T-helper 17 cell (primary cell): ENCODE measurements at regions not wholly inside any gene's neighbourhood (a gene's known extent, or its start where the extent isn't known, plus 50 kb on each side); places are given as distances from the start of the nearest gene placed in this dataset.
"Not testable (repeated sequence)": the region's sequence is repeated elsewhere in the genome, so short reads cannot be mapped to it uniquely, and the experiment has no call there.

Experiments
- ATAC-seq: fragments of 150-1000 bp; cut with Tn5 transposase; 2 replicates; pipeline ENCODE4 v1.10.0; 2021; ENCODE audit warnings: mild to moderate bottlenecking, moderate library complexity
- DNase-seq, 3 donors: peaks; one replicate each; pipeline versions ENCODE4 v3.0.0 to v3.0.0-alpha.2; 2020 to 2021
- H3K9me3 ChIP-seq: one replicate; pipeline ENCODE4 v1.7.0; 2013; ENCODE audit warnings: low read length, mild to moderate bottlenecking; ENCODE audit not compliant: control insufficient read depth, poor library complexity, severe bottlenecking
- H3K27ac Mint-ChIP-seq: one replicate; pipeline ENCODE4 v1.8.0; 2022; ENCODE audit warnings: mild to moderate bottlenecking, moderate library complexity, mixed read lengths
- H3K27me3 Mint-ChIP-seq: one replicate; pipeline ENCODE4 v1.8.0; 2022; ENCODE audit warnings: mixed read lengths
- H3K36me3 Mint-ChIP-seq: one replicate; pipeline ENCODE4 v1.8.0; 2022; ENCODE audit warnings: low read depth, mixed read lengths
- H3K4me1 Mint-ChIP-seq: one replicate; pipeline ENCODE4 v1.8.0; 2022; ENCODE audit warnings: mild to moderate bottlenecking, mixed read lengths
- H3K4me3 Mint-ChIP-seq: one replicate; pipeline ENCODE4 v1.8.0; 2022; ENCODE audit warnings: mild to moderate bottlenecking, moderate library complexity, mixed read lengths

- DNase-seq (no peak), ATAC-seq (no peak)
- H3K27me3 Mint-ChIP-seq = no peaks in the 10 kb centered on the region
- no peaks in the 10 kb centered on the region for H3K9me3 ChIP-seq
- H3K36me3 Mint-ChIP-seq = no peaks in the 10 kb centered on the region
- no peaks in the 10 kb centered on the region for H3K4me1 Mint-ChIP-seq
- H3K4me3 Mint-ChIP-seq = no peak overlapping the region
- H3K27ac Mint-ChIP-seq = no peak overlapping the region
These were observed 313.8 kb upstream of the ADARB2 start for GRCh38 chr10:2051108-2051507.

- no peaks in the 10 kb centered on the region for H3K9me3 ChIP-seq
- ATAC-seq = no peak
- Mint-ChIP-seq H3K36me3 (no peaks in the 10 kb centered on the region), H3K27ac (no peak overlapping the region), H3K4me1 (no peaks in the 10 kb centered on the region), H3K27me3 (no peaks in the 10 kb centered on the region), H3K4me3 (no peak overlapping the region)
- DNase-seq = no peak
These were observed 312.2 kb upstream of the ADARB2 start for GRCh38 chr10:2049560-2049959.

DNA sequence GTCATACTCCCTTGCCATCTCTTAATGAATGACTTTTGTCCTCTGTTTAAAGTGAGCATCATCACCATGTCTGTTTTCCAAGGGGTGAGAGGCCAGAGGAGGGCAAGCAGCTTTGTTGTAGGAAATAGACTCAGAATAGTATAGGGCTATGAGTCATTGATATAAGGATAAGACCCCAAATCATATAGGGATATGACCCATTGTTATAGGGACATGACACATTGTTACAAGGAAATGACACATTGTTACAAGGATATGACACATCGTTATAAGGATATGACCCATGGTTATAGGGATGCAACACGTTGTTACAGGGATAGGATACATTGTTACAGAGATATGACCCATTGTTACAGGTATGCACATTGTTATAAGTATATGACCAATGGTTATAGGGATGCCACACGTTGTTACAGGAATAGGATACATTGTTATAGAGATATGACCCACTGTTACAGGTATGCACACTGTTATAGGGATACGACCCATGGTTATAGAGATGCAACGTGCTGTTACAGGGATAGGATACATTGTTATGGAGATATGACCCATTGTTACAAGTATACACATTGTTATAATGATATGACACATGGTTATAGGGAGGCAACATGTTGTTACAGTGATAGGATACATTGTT lies 311.1 kb upstream of the ADARB2 start:
- ATAC-seq = no peak
- Mint-ChIP-seq H3K36me3 (no peaks in the 10 kb centered on the region), H3K4me3 (no peak overlapping the region), H3K27me3 (peaks cover 4% of the 10 kb centered on the region), H3K27ac (no peak overlapping the region), H3K4me1 (no peaks in the 10 kb centered on the region)
- no peak for DNase-seq
- H3K9me3 ChIP-seq = no peaks in the 10 kb centered on the region

DNA sequence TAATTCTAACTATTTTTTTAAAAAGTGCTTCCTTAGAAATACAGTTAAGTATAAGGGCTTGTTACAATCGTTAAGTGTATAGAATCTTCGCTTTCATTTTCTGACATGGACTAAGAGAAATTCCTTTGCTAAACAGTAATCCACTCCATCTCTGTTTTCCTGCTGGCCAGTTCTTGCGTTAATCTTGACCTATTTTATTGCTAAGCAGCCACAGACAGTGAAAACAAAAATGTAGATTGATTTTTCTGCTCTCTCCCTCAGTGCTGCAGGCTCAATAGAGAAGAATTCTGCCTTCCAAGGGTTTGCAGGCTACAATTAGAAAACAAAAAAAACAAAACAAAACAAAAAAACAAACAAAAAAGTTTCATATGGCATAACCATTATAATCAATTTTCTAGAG lies 310.4 kb upstream of the ADARB2 start:
- Mint-ChIP-seq H3K27me3 (peaks cover 4% of the 10 kb centered on the region), H3K27ac (no peak overlapping the region), H3K4me3 (no peak overlapping the region), H3K36me3 (no peaks in the 10 kb centered on the region), H3K4me1 (no peaks in the 10 kb centered on the region)
- DNase-seq = no peak
- no peaks in the 10 kb centered on the region for H3K9me3 ChIP-seq
- no peak for ATAC-seq

DNA sequence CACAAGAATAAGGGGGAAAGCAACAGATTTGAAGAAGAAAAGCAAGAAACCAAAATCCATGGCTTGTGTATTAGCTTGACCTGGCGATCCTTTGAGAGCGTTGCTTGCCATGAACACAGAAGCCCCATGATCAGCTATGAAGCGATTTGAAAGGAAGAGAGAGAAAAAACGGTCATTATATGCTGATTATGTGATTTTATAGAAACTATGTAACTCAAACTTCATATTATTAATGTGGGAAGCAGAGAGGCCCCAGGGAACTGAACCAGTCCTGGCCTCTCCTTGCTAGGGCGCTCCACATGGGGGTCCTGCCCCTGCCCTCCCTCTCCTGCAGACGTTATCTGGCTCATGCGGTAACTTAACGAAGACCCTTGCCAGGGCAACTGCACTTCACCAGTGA lies 306.1 kb upstream of the ADARB2 start:
- H3K9me3 ChIP-seq = no peaks in the 10 kb centered on the region
- DNase-seq = no peak
- Mint-ChIP-seq H3K4me3 (no peak overlapping the region), H3K36me3 (no peaks in the 10 kb centered on the region), H3K27ac (no peak overlapping the region), H3K4me1 (no peaks in the 10 kb centered on the region), H3K27me3 (peaks cover 4% of the 10 kb centered on the region)
- ATAC-seq = no peak

- no peaks in the 10 kb centered on the region for H3K27me3 Mint-ChIP-seq
- no peak for DNase-seq
- H3K27ac Mint-ChIP-seq = no peak overlapping the region
- ATAC-seq = no peak
- H3K36me3 Mint-ChIP-seq = no peaks in the 10 kb centered on the region
- no peaks in the 10 kb centered on the region for H3K4me1 Mint-ChIP-seq
- H3K4me3 Mint-ChIP-seq = no peak overlapping the region
- no peaks in the 10 kb centered on the region for H3K9me3 ChIP-seq
These were observed 300.7 kb upstream of the ADARB2 start for GRCh38 chr10:2038036-2038435.

DNA sequence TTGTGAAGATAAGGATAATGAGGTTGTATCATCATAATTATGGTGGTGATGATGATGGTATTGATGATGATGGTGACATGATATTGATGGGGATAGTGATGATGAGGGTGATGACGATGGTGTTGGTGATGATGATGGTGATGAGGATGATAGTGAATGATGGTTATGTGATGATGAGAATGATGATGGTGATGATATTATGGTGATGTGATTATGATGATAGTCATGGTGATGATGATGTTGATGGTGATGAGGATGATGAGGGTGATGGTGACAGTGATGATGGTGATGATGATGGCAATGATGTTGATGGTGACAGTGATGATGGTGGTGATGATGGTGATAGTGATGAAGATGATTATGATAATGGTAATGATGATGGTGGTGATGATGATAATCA lies 299.9 kb upstream of the ADARB2 start:
- Mint-ChIP-seq H3K27ac (no peak overlapping the region), H3K36me3 (no peaks in the 10 kb centered on the region), H3K27me3 (no peaks in the 10 kb centered on the region), H3K4me1 (no peaks in the 10 kb centered on the region), H3K4me3 (no peak overlapping the region)
- ATAC-seq (no peak), DNase-seq (no peak)
- no peaks in the 10 kb centered on the region for H3K9me3 ChIP-seq

DNA sequence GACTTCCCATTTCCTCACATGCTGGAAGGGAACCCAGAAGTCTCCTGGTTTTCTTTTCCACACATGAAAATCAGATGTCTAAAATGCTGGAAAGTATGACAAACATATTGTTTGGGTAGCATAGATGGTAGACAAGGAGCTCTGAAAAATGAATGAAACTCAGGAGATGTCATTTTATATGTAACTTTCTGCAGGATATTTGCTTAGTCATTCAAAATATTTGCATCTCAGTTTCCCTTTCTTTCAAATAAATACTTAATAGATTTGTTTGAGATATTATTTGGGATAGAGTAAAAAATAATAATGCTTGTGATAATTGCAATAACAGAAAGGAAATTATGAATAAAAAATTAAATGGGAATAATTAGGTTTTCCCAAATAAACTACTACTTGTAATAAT lies 298.9 kb upstream of the ADARB2 start:
- Mint-ChIP-seq H3K4me1 (no peaks in the 10 kb centered on the region), H3K4me3 (no peak overlapping the region), H3K27me3 (no peaks in the 10 kb centered on the region), H3K36me3 (no peaks in the 10 kb centered on the region), H3K27ac (no peak overlapping the region)
- no peaks in the 10 kb centered on the region for H3K9me3 ChIP-seq
- ATAC-seq = no peak
- no peak for DNase-seq

- no peak for ATAC-seq
- H3K27me3 Mint-ChIP-seq = no peaks in the 10 kb centered on the region
- no peaks in the 10 kb centered on the region for H3K4me1 Mint-ChIP-seq
- H3K27ac Mint-ChIP-seq = no peak overlapping the region
- DNase-seq = no peak
- H3K9me3 ChIP-seq = no peaks in the 10 kb centered on the region
- no peaks in the 10 kb centered on the region for H3K36me3 Mint-ChIP-seq
- no peak overlapping the region for H3K4me3 Mint-ChIP-seq
These were observed 292.7 kb upstream of the ADARB2 start for GRCh38 chr10:2030046-2030445.

DNA sequence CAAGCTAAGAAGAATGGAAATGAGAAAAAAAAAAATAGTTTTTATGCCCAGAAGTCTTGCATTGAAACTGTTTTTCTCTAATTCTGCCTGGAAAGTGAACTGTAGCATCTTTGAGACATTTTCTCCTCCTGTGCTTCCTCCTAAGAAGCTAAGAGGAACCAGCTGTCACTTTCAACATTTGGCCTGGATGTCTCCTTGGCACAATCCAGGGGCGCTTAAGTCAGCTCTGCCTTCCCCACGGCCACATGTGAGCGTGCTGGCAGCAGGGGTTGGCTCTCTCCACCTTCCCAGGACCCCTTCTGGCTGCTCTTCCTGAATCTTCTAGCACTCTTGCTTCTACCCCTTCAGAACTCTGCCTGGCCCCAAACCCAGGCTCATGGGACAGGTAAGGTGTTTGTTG lies 289.6 kb upstream of the ADARB2 start:
- no peak overlapping the region for H3K27ac Mint-ChIP-seq

DNA sequence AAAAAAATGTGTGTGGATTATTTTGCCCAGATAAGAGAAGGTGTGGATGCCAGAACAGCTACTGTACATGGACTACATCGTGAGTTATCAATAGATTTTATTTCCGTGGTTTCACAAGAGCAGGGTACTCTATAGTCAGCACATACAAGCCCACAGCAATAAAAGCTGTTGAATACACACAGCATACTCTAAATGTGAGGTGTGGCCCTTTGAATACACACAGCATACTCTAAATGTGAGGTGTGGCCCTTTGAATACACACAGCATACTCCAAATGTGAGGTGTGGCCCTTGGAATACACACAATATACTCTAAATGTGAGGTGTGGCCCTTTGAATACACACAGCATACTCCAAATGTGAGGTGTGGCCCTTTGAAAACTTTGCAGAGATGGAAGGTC lies 287.4 kb upstream of the ADARB2 start:
- H3K27me3 Mint-ChIP-seq, H3K4me3 Mint-ChIP-seq, H3K9me3 ChIP-seq, H3K36me3 Mint-ChIP-seq, H3K27ac Mint-ChIP-seq, H3K4me1 Mint-ChIP-seq, DNase-seq, ATAC-seq: not testable (repeated sequence)

More for the DNA sequence above, 289.6 kb upstream of the ADARB2 start:
- Mint-ChIP-seq H3K4me1 (no peaks in the 10 kb centered on the region), H3K36me3 (no peaks in the 10 kb centered on the region), H3K4me3 (no peak overlapping the region), H3K27me3 (peaks cover 7% of the 10 kb centered on the region)
- no peaks in the 10 kb centered on the region for H3K9me3 ChIP-seq
- DNase-seq = no peak
- no peak for ATAC-seq

GRCh38 chr10:2023687-2024086 lies 286.4 kb upstream of the ADARB2 start:
- Mint-ChIP-seq H3K4me3 (no peak overlapping the region), H3K27ac (no peak overlapping the region), H3K4me1 (no peaks in the 10 kb centered on the region), H3K36me3 (no peaks in the 10 kb centered on the region), H3K27me3 (peaks cover 7% of the 10 kb centered on the region)
- H3K9me3 ChIP-seq = no peaks in the 10 kb centered on the region
- ATAC-seq (no peak), DNase-seq (no peak)

DNA sequence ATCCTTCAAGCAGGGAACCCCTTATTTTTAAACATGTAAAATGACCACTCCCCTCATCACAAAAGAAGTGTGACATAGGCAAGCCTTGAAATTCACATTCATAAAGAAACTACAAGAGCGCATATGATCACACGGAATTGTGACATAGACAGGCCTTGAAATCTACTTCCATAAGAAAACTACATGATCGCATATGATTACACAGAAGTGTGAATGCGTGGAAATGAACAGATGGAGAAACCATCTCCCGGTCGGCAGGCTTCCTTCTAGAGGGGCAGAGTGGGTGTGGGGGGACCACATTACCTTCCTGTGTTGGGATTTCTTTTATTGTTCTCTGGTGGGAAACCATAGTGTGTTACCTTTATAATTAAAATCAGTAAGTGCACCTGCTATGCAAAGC lies 285.1 kb upstream of the ADARB2 start:
- no peak overlapping the region for H3K4me3 Mint-ChIP-seq
- no peaks in the 10 kb centered on the region for H3K36me3 Mint-ChIP-seq
- DNase-seq = no peak
- no peaks in the 10 kb centered on the region for H3K4me1 Mint-ChIP-seq
- H3K27me3 Mint-ChIP-seq = peaks cover 17% of the 10 kb centered on the region
- H3K9me3 ChIP-seq = no peaks in the 10 kb centered on the region
- no peak overlapping the region for H3K27ac Mint-ChIP-seq
- no peak for ATAC-seq

- no peak for DNase-seq
These were observed 283.5 kb upstream of the ADARB2 start for GRCh38 chr10:2020836-2021235.

More at GRCh38 chr10:2020836-2021235, 283.5 kb upstream of the ADARB2 start:
- peaks cover 21% of the 10 kb centered on the region for H3K27me3 Mint-ChIP-seq
- no peaks in the 10 kb centered on the region for H3K36me3 Mint-ChIP-seq
- no peak overlapping the region for H3K27ac Mint-ChIP-seq
- H3K4me3 Mint-ChIP-seq = no peak overlapping the region
- ATAC-seq = no peak
- no peaks in the 10 kb centered on the region for H3K9me3 ChIP-seq
- peaks cover 3% of the 10 kb centered on the region for H3K4me1 Mint-ChIP-seq
